ENCODE measurements at regions not wholly inside any gene's neighbourhood (a gene's known extent, or its start where the extent isn't known, plus 50 kb on each side); places are given as distances from the start of the nearest gene placed in this dataset.
"Not testable (repeated sequence)": the region's sequence is repeated elsewhere in the genome, so short reads cannot be mapped to it uniquely, and the experiment has no call there.

DNA sequence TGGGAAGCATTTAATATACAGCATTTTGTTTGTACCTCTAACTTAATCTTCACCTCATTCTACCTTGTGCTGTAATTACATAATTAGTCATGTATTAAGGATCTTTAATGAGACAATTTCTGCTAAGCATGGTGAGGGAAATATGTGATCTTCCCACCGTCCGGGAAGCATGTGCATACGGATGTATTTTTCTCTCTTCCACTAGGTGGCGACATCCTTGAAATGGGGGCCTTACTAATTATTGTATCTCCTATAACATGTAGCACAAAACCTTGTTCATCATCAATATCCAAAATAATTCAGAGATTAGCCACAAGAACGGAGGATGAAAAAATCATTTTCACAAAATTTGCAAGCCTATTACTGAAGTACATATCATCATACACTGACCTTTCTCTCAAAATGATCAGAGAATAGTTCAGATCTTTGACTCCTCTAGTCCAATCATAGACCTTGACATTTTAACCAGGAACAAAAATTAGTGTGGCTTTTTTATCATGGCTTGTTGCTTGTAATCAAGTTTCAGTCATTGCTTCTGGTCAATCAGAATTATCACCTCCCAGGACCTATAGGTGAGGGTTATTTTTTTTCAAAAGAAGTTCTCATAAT is 148.9 kb upstream of the GBE1 start:
- DNase-seq (ENCODE audit: low read depth) = peak; percentile 39

DNA sequence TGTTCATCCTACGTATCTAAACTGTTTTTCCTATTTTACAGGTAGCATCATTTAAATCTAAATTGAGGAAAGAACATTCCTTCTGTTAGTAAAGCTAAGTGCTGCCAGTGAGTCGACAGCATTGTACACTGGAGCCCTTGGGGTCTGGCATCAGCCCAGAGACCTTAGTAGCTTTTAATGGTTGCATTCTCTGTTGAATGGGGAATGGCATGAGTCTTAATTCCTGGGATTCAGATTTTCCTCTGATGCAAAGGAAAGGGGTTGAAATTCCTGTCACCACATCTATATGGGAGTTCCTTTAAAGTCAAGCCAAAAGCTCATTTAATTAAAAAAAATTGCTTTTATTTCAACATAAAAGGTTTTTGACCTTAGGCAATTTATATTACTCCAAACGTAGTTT is 148.4 kb upstream of the GBE1 start:
- no peak for DNase-seq (ENCODE audit: low read depth)

DNA sequence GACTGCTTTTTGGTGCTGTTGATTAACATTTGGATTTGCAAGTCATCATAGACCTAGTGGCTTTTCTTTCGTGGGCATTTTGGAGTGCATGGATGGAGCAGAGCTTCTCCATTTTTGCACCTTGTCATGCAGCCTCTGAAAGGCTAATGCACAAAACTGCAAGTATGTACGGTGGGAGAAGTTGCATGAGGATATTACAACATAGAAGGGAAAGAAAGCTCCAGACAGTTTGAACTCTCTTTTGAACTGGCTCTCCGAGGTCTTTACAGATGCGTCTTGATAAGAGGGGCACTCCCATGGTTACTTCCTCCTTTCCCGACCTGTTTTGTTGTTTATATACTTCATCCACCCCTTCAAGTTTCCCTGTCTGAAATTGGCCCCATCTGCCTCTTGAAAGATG is 147.1 kb upstream of the GBE1 start:
- no peak for DNase-seq (ENCODE audit: low read depth)

DNA sequence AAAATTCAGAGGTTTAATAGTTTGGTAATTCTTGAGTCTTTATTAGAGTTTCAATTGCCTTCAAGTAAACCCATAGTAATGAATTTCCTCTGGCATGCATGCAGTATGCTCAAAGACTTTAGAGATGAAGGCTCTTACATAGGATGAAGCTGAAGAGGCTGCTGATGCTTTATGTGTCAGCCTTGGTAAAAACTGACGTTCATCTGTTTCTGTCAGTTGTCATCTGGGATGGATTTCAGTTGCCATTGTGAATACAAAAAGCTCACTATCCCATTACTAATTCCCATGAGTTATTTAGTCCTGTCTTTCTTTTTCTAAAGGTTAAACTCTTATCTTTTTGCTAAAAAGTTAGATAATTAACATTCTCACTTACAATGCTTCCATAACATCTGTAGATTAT is 136.9 kb upstream of the GBE1 start:
- DNase-seq (ENCODE audit: low read depth) = no peak

GRCh38 chr3:81894598-81894997 is 133.2 kb upstream of the GBE1 start:
- DNase-seq (ENCODE audit: low read depth) = no peak

DNA sequence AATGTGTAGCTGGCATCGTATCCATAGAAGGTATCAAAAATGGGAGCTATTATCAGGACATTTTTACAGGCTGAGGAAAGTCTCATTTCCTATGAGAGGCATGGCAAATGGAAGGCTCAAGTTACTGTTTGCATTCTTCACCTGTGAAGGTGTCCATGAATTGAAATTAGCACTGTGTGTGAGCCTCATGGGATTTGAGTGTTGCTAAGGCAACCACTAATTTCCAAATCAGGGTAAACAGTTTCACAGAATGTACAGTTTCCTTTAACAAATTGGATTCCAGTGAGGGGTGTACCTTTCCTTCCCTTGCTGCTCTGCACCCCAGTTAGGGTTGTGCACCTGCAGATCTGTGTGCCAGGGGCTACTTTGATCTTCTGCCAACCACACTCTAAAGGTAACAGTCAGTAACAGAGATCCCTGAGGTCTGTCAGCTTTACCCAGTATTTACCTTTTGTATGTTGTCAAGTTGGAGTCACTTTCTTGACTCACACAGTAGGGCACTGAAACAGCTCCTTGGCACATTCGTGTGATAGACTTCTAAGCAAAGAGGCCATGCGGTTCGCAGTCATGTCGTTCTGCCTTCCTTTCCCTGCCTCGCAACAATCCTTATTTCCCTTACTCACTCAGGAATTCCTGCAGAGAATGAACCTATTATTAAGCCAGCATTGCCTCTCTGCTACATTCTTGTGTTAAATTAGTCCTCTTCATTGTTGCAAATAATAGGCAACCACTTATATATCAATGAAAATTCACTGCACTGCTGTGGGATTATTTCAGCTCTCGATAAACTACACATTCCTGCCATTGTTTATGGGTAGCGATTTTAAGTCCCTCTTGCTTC is 129.8 kb upstream of the GBE1 start:
- DNase-seq (ENCODE audit: low read depth) = no peak

GRCh38 chr3:81888914-81889557 is 127.6 kb upstream of the GBE1 start:
- peak; percentile 2 for DNase-seq (ENCODE audit: low read depth)

- no peak for DNase-seq (ENCODE audit: low read depth)
Observed at GRCh38 chr3:81887448-81887847, 126.0 kb upstream of the GBE1 start.

- DNase-seq (ENCODE audit: low read depth) = peak; percentile 9
Observed at GRCh38 chr3:81886081-81886480, 124.6 kb upstream of the GBE1 start.

DNA sequence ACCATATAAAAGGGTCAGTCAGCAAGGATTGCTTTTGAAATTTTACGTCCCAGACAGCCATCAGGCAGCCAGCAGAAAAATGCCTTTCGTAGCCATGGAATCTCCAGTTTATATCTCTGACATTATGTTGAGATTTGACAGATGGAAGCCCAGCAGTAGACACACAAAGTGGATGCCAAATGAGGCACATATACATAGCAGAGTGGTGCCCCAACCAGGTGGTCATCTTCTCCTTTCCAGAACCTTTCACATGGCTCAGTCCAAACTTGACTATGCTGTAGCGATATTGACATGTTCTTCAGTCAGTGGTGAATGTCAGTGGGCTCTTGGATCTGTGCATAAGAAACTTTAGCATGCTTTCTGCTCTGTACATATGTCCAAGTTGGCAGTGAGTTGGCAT is 123.3 kb upstream of the GBE1 start:
- DNase-seq (ENCODE audit: low read depth) = no peak

DNA sequence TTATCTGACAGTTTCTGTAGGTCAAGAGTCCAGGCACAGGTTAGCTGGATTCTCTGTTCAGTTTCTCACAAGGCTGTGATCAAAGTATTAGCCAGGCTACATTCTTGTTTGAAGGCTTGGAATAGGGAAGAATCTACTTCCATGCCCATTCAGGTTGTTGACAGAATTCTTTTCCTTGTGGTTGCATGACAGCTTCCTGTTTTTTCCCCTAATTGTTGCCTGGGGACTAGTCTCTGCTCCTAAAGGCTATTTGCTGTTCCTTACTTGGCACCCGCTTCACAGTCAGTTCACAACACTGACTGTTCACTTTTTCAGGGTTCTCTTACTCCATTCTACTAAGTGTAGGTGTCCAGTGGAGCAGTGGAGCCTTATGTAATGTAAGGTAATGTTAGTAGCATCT is 115.4 kb upstream of the GBE1 start:
- DNase-seq (ENCODE audit: low read depth) = no peak

GRCh38 chr3:81874738-81875137 is 113.3 kb upstream of the GBE1 start:
- no peak for DNase-seq (ENCODE audit: low read depth)

DNA sequence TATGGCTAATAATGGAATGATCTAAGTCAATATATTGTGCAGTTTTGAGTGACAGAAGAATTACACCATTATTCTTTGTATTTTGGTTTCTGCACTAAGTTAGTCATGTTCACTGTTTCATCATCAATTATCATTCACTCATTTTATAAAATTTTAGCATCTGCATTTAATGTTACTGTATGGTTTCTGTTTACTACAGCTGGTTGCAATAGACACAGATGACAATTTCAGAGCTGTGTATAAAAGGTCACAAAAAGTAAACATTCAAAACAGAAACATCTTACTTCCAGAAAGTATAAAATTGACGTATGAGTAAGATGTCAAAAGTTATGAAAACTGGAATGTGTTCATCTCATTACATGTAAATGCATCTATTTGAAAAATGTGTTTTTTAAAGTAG is 111.1 kb upstream of the GBE1 start:
- DNase-seq (ENCODE audit: low read depth) = no peak

- DNase-seq (ENCODE audit: low read depth) = no peak
Observed at GRCh38 chr3:81871358-81872155, 110.1 kb upstream of the GBE1 start.

- DNase-seq (ENCODE audit: low read depth) = no peak
Observed at GRCh38 chr3:81869382-81869781, 107.9 kb upstream of the GBE1 start.

GRCh38 chr3:81868597-81868996 is 107.2 kb upstream of the GBE1 start:
- DNase-seq (ENCODE audit: low read depth) = no peak

GRCh38 chr3:81867875-81868274 is 106.4 kb upstream of the GBE1 start:
- no peak for DNase-seq (ENCODE audit: low read depth)

- DNase-seq (ENCODE audit: low read depth) = not testable (repeated sequence)
Observed at GRCh38 chr3:81865164-81865563, 103.7 kb upstream of the GBE1 start.

- DNase-seq (ENCODE audit: low read depth) = no peak
Observed at GRCh38 chr3:81864272-81864671, 102.8 kb upstream of the GBE1 start.

- no peak for DNase-seq (ENCODE audit: low read depth)
Observed at GRCh38 chr3:81863756-81864155, 102.3 kb upstream of the GBE1 start.

- no peak for DNase-seq (ENCODE audit: low read depth)
Observed at GRCh38 chr3:81861593-81861992, 100.1 kb upstream of the GBE1 start.

- no peak for DNase-seq (ENCODE audit: low read depth)
Observed at GRCh38 chr3:81859524-81859923, 98.1 kb upstream of the GBE1 start.

DNA sequence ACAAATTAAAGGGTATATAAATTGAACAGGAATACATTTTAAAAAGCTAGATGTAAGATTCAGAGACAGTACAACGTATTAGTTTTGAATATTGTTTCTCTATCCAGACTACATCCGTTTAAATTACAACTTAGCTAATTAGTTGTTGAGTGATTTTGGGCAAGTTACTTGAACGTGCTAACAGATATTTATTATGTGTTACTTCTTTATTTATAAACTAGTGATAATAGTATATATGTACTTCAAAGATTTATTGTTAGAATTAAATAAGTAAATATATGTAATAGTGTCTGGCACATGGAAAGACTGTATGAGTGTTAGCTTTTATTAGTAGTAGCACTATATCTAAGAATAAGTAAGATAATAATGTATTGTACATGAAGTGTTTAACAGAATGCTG is 92.0 kb upstream of the GBE1 start:
- no peak for DNase-seq (ENCODE audit: low read depth)
